ENCODE measurements at regions not wholly inside any gene's neighbourhood (a gene's known extent, or its start where the extent isn't known, plus 50 kb on each side); places are given as distances from the start of the nearest gene placed in this dataset.
"Not testable (repeated sequence)": the region's sequence is repeated elsewhere in the genome, so short reads cannot be mapped to it uniquely, and the experiment has no call there.

DNA sequence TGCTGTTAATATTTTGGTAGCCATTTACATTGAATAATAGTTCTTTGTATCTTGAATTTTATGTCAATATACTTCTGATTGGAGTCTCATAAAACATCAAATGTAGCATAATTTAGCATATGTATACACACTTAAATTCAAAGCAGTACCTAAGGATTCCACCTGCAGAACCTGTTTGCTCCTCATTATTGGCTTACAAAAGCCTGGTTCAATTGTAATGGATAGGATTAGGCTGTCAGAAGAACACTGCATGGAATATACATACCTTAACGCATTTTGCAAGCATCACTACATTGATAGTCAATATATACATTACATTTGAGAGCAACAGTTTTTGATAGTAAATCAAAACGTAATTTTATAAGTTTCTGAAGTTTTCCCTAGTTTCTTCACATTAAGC is 711.3 kb upstream of the COX7C start:
- no peak for DNase-seq

DNA sequence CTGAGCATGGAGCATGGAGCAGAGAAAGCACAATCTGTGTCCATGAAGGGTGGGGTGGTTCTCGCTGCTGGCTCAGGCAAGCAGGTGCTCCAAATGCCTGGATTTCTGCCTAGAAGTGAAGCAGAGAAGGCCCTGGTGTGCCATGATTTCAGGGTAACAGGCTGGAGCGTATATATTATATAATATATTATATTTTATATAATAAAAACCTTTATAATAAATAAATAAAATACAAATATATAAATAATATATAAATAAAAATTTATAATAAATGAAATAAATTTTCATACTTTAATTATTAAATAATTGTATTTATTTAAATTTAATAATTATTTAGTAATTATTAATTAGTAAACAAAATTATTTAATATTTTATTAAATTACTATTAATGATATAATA is 707.4 kb upstream of the COX7C start:
- DNase-seq: no peak

DNA sequence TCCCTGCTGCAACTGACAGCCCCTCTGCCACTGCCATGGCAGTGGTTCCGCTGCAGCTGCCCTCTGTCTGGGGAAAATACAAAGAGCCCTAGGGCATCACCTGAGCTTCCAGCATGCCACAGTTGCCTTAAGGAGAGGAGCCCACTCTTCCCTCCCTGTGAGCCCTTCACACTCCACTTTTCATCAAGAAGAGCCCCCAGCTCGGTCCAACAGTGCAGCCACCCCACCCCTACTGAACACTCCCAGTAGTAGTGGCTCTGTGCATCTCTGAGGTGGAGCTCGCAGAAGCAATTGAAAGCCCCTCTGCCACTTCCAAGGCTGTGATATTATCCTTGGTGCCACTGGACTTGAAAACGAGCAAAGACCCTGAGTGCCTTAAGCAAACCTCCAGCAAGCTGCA is 696.8 kb upstream of the COX7C start:
- no peak for DNase-seq

DNA sequence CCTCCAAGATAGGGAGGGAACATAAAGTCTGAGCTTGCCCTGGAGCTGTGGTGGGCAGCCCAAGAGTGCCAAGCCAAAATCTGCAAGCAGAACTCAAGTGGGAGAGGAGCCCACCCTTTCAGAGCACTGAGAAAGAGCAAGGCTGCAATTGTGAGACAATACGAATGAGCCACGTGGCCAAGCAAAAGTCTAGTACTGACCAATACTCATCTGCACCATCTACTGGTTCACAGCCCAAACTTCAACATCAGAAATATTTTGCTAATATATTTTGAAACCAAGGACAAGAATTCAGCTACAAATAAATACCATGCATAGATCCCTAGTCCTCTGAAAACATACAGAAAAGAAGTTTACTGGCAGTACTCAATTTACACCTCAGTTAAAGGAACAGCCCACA is 696.2 kb upstream of the COX7C start:
- DNase-seq: no peak

DNA sequence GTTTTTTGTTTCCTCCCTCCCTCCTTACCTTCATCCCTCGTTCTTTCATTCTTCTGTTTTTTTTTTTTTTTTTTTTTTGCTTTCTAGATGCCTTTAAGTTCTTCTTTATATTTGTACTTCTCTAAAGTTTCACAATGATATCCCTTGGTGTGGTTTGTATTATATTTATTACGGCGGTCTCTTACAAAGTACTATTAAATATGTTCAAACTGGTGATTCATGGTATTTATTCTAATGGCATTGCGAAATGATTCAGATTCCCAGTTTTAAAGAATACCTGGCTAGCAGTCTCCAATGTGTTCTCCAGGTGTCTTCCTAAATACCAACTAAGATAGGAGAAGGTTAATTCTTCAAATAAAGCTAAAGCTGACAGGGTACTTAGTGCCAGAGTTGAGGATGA is 690.1 kb upstream of the COX7C start:
- no peak for DNase-seq

DNA sequence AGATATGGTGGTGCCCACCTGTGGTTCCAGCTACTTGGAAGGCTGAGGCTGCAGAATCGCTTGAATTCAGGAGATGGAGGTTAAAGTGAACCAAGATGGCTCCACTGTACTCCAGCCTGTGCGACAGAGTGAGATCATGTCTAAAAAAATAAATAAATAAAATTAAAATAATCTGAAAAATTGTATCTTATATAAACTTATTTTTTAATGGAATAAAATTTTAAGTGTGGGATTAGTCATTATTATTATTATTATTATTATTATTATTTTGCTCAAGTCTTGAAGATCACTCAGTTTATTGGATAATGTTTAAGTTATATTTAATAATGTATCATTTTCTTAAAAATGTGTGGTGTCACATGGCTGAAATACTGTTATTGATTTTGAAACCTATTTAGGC is 688.0 kb upstream of the COX7C start:
- no peak for DNase-seq

DNA sequence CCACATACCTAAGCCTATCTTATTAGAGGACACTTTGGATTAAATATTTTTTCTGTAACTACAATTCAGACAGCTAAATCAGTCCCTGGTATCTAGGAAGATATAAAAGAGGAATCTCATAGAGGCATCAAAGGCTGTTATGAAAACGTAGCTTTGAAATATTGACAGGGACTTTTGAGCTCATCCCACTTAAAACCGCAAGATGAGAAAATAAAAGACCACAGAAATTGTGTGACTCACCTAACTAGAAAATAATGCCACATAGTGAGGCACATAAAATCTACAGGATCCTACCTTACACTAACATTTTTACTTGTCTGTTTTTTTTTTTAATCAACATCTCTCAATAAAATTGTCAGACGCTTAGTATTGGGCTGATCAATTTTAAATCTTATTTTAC is 686.5 kb upstream of the COX7C start:
- no peak for DNase-seq

DNA sequence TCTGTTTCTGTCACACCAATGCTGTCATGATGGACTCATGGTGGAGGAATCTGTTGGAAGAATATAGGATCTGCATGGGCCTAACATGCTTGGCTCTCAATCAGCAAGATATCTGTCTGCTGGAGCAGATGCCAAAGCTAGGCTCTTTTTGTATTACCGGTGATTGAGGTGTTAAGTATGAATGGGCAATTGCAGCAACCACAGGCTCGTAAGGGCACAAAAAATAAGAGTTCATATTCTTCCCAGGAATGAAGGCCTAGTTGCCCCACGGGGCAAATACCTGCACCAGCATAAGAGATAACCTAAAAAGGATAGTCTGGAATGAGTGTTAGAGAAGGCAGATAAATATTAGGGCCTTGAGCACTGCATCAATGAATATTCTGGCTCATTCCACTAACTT is 679.5 kb upstream of the COX7C start:
- no peak for DNase-seq

DNA sequence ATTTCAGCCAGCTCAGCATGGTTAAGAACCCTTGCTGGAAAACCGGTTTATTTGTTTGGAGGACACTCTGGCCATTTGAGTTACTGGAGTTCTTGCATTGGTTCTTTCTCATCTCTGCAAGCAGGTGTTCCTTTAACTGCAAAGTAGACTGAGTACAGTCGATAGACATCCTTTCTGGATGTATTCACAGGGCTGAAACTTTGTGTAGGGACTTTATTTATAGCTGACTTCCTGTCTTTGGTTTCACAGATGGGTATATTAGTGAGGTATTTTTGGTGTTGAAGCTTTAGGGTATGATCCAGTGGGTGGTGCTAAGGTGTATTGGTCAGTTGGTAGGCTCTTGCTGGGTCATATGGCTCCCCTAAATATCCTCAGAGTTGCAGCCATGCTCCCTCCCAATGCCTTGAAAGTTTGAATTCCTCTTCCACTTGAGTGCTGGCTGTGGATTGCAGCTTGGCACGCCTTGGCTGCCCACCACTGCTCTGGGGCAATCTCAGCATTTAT is 666.0 kb upstream of the COX7C start:
- DNase-seq: no peak

DNA sequence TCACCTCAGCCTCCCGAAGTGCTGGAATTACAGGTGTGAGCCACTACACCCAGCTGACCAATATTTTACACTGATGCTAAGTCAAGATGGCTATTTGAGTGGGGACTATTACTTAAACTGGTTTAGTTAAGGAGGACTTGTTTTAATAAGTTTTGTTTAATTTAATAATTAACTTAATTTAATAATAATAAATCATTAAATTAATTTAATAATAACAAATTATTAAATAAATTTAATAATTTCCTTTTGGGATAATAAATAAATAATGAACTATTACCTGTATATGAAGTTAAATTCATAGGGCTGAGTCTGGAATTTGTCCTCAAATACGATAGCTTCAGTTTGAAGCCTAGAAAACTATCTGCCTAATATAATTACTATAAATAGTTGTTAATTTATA is 665.1 kb upstream of the COX7C start:
- no peak for DNase-seq

DNA sequence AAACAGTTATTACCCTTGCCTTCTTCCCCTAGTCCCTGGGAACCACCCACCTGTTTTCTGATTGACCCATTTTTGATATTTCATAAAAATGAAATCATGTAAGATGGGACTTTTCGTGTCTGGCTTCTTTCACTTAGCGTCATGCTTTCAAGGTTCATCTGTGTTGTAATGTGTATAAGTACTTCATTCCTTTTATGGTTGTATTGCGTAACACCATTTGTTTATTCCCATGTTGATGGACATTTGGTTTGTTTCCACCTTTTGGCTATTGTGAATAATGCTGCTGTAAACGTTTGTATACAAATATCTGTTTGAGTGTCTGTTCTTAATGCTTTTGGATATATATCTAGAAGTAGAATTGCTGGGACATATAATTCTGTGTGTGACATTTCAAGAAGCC is 650.1 kb upstream of the COX7C start:
- DNase-seq: no peak

DNA sequence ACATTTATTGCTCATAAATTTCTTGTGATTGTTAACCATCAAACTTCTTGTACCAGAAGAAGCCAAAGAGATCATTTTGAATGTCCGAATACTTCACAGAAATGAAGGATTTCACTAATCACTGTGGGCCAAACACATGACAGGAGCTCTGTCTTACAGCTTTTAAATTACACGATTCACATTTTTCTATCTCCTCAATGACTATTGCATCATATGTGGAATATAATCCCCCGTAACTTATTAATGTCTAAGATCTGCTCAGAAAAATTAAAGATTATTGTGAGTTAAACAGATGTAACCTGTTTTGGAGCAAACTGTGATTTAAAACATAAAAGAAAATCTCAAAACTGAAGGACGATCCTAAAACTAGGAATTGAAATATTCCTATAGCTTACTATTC is 645.2 kb upstream of the COX7C start:
- no peak for DNase-seq

DNA sequence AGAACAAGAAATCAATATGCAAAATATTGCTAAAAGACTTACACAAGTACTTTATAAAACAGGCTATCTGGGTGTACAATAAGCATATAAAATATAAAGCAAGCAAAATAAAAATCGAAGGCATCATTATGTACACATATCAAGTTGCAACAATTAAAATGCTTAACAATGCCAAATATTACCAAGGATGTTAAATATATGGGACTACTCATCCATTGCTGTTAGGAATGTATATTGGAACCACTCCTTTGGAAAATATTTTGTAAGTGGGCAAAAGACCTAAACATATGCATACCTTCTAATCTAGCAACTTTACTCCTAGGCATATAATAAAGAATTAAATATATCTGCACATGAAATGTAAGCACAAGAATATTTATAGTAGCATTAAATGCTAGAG is 632.6 kb upstream of the COX7C start:
- DNase-seq: no peak

DNA sequence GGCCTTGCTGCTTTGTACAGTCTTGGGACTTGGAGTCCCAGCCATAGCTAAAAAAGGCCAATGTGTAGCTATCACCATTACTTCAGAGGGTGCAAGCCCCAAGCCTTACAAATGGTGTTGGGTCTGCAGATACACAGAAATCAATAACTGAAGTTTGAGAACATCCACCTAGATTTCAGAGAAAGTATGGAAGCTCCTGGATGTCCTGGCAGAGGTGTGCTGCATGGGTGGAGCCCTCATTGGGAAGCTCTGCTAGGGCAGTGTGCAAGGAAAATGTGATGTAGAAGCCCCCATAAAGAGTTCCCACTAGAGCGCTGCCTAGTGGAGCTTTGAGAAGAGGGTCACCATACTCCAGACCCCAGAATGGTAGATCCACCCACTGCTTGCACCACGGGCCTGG is 626.7 kb upstream of the COX7C start:
- no peak for DNase-seq

DNA sequence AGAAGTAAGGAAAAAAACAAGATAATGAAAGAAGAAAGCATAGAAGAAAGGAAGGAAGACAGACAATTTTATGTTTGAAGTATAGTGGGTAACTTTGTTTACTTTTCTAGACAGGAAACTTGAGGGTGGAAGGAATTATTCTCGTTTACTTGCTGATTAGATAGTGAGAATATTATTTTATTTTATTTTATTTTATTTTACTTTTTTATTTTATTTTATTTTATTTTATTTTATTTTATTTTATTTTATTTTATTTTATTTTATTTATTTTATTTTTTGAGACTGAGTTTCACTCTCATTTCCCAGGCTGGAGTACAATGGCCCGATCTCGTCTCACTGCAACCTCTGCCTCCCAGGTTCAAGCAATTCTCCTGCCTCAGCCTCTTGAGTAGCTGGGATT is 623.1 kb upstream of the COX7C start:
- DNase-seq: not testable (repeated sequence)

DNA sequence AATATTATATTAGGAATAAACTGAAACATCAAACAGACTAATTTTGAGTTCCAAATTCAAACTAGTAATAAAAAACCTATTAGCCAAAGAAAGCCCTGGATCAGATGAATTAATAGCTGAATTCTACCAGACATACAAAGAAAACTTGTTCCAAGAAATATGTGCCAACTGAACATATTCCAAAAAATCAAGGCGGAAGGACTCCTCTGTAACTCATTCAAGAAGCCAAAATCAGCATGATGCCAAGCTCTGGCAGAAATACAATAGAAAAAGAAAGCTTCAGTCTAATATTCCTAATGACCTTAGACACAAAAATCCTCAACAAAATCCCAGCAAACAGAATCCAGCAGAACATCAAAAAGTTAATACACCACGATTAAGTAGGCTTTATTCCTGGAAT is 619.1 kb upstream of the COX7C start:
- no peak for DNase-seq

DNA sequence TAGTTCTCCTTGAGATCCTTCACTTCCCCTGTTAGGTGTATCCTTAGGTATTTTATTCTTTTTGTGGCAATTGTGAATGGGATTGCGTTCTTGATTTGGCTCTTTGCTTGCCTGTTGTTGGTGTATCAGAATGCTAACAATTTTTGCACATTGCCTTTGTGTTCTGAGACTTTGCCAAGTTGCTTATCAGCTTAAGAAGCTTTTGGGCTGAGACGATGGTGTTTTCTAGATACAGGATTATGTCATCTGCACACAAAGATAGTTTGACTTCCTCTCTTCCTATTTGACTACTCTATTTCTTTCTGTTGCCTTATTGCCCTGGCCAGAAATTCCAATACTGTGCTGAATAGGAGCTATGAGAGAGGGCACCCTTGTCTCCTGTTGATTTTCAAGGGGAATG is 609.4 kb upstream of the COX7C start:
- DNase-seq: no peak

DNA sequence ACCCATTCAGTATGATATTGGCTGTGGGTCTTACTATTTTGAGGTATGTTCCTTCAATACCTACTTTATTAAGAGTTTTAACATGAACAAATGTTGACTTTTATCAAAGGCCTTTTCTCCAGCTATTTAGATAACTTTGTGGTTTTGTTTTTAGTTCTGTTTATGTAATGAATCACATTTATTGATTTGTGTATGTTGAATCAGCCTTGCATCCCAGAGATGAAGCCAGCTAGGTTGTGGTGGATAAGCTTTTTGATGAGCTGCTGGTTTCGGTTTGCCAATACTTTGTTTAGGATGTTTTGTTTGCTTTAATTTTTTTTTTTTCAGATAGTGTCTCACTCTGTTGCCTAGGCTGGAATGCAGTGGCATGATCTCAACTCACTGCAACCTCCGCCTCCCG is 609.0 kb upstream of the COX7C start:
- DNase-seq: no peak

DNA sequence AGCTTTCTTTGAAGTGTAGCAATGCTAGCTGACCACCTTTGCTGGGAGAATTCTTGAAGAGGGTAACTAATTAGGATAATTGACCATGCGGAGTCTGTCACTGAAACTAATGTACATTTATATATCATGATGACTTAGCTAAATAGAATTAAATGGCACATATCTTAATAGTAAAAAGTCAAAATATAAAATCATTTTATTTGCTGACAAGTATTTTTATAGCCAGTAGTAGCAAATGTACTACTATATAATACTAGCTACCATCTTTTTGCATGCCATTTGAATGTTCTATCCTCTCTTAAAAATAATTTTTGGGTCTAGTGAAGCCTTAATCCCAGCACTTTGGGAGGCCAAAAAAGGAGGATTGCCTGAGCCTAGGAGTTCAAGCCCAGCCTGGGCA is 605.8 kb upstream of the COX7C start:
- DNase-seq: no peak

DNA sequence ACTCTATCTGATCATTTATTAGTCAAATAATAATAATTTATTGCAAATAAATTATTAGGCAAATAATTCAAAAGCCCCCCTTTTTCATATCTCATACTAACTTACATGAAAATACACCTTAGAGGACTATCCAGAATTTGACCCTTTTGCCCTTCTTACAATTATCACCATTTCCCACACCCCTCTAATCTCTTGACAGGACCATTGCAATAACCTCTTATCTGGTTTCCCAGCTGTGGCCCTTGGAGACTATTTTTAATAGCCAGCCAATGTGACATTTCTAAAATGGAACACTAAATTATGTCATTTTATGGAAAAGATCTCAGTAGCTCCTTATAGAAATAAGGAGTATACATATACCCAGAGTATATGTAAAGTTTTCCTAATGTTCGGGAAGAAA is 588.4 kb upstream of the COX7C start:
- no peak for DNase-seq

DNA sequence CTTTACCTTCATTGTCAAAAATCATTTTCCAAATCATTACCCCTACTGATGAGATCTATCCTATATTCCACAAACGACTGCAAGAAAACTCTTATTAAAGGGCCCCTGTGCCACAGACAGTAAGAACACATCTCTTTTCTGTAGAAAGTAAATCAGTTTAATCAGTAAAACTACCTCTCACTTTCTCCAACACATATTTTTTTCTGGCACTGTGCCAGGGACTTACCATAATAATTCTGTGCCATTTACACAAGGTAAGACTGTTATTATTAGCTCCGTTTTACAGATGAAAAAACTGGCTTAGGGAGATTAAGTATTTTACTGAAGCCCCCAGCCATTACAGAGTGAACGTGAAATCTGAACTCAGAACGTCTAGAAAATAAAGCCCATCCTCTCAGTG is 587.0 kb upstream of the COX7C start:
- DNase-seq: no peak

DNA sequence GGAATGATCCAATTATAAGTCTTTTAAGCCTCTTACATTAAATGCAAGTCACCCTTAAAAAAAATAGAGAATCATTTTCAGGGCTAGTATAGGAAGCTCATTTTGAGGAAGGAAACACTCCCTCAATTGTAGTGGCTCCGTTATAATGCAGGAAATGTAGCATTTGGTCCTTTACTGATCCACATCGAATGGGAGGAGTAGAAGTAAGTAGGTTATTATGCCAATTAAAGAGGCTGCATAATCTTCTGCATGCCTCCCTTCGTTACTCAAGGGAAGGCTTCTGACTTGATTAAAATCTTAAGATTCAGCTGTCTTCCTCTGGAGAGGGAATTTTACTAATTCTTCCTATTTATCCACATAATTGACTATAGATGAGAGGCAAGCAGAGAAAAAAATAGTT is 579.2 kb upstream of the COX7C start:
- no peak for DNase-seq

DNA sequence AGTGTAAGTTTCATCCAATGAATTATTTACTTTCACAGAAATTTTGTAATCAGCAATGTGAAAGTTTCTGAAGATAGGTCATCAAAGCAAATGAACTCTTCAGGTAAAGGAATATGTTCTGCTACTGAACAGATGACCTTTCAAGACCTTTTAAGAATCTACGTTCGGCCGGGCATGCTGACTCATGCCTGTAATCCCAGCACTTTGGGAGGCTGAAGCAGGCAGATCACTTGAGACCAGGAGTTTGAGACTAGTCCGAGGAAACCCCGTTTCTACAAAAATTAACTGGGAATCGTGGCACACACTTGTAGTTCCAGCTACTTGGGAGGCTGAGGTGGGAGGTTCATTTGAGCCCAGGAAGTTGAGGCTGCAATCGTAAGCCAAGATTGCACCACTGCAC is 578.4 kb upstream of the COX7C start:
- DNase-seq: no peak

DNA sequence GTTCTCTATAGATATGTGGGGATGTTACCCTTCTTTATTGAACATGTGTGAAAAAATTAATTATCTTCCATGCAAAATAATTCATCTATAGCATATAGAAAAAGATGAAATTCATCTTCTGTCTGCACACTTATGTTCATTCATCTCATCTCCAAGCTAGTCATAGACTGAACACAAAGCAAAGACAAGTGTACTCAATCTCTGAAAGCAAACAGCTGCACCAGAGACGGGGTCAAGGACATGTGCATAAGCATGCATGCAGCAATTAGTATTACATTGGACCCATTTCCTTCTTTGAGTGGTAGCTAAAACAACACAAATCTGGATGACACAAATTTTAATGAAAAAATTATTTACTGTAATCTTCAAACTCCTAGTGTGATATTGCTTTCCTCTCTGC is 547.0 kb upstream of the COX7C start:
- no peak for DNase-seq

DNA sequence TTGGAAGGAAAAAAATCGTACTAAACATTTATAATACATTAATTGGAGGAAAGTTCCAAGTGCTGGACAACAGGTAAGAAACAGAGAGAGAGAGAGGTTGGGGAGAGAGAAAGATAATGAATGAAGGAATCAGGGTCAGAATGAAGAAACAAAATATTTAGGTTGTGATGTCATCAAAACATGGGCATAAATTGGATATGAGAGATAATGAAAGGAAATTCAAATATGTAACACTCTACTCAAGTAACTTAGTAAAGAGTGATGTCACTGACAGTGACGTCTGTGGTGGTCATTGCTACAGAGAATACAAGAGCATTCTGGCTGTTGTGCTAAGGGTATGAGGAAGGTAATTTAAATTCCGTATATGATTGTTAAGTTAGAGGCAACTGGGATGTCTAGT is 543.4 kb upstream of the COX7C start:
- DNase-seq: no peak

DNA sequence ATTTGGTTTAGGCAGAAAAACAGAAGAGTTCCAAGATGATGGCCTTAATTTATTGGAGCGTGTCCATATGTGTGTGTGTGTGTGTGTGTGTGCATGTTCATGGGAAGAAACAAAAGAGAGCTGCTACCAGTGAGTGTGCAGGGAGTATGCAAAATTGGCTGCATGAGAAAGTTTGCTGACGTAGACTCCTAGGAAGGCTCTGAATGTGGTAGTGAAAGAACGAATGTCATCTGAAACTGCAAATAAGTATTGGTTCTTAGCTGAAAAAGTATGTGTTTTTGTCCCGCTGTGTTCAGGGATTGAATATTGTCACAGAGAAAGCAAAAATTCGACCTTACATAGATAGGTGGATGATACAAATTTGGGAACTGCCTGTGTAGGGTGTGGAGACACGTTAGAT is 542.6 kb upstream of the COX7C start:
- no peak for DNase-seq

Data from hematopoietic multipotent progenitor cell treated with erythropoietin and hydrocortisone succinate and interleukin-3 and kit ligand, for 6 days (in vitro differentiated cells).